Activated CD4-positive, alpha-beta T cell treated with anti-CD3 and anti-CD28 coated beads for 24 hours (primary cell): ENCODE measurements at regions not wholly inside any gene's neighbourhood (a gene's known extent, or its start where the extent isn't known, plus 50 kb on each side); places are given as distances from the start of the nearest gene placed in this dataset.
"Not testable (repeated sequence)": the region's sequence is repeated elsewhere in the genome, so short reads cannot be mapped to it uniquely, and the experiment has no call there.

Experiments
- DNase-seq, 2 donors: peaks; one replicate each; pipeline ENCODE4 v3.0.0-alpha.2; 2020; ENCODE audit warnings: low read depth in 2 of 2

DNA sequence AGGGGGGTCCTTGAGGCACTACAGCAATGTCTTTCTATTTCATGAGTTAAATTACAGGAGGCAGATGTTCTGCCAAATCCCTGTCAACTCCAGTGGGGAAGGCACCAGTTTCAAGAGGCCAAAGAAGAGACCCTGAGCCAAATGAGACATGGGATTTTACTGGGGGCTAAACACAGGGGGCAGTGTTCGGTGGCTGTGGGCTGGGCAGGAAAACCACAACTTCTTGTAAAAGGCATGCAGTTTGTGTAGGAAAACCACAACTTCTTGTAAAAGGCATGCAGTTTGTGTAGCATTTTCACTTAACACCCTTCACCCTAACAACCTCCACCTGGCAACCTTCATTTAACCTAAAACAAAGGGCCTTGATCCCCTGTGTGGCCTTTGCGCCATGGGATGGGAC, 61.0 kb downstream of the POLR2M start:
- no peak for DNase-seq

DNA sequence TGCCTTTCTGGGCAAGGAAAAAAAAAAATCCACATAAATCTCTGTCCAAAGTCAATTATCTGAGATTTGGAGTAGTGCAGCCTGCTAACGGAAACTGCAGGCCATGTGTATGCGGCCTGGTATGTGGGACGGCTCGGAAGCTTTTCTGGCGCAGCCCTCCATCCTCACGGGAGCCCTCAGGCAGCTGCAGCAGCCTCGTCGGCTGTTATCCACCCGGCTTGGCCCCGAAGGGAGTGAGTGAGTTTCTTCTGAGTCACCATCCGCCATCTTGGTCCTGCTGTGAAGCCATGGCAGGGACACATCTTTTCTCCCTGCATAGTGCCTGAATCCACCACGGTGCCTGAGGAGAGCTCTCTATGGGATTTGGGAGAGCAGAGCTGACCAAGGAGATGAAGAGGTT, 62.8 kb downstream of the POLR2M start:
- DNase-seq, result no peak

DNA sequence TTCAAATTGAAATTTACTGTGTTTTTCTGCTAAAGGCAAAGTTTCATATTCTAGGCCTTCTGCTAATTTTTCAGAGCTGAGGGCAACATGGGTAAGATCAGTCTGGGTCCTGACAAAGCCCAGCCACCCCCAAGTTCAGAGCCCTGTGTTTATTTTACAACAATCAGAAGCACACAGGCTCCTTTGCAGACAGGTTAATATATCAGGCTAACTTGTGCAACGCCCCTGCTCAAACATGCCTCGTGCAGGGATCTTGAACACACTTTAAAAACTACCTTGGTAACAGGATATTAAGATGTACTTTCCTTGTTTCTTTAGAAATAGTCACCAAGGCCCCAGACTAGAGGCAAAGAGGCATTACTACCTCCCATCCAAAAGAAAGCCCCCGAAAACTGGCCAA, 64.0 kb downstream of the POLR2M start:
- DNase-seq, result no peak

GRCh38 chr15:57772223-57772957, 65.9 kb downstream of the POLR2M start:
- no peak for DNase-seq

GRCh38 chr15:57773051-57773450, 66.5 kb downstream of the POLR2M start:
- no peak for DNase-seq

GRCh38 chr15:57777003-57777402, 70.5 kb downstream of the POLR2M start:
- no peak for DNase-seq

GRCh38 chr15:57780471-57780870, 74.0 kb downstream of the POLR2M start:
- DNase-seq, result no peak

- DNase-seq, result no peak
Observed at GRCh38 chr15:57782731-57783130, 76.2 kb downstream of the POLR2M start.

- DNase-seq, result no peak
Observed at GRCh38 chr15:57784081-57784511, 77.6 kb downstream of the POLR2M start.

GRCh38 chr15:57785039-57785438, 78.5 kb downstream of the POLR2M start:
- no peak for DNase-seq

GRCh38 chr15:57785959-57786358, 79.4 kb downstream of the POLR2M start:
- DNase-seq, result no peak

DNA sequence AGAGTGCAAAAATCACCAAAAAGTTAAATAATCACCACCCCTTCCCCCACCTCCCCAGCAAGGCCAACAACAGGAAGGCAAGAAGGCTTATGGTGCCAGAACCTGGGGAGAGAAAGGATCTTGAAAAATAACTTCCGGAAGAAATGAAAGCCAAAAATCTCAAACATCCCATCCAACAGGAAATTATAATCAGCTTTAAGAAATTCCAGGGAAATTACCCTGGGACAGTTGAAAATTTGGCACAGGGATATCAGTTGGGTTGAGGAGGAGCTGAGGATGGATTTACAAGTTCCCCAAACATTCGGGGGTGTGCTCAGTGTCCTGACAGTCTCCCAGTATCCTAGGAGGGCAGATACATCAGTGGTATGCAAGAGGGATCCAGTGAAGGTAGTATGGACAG, 82.7 kb downstream of the POLR2M start:
- DNase-seq, result no peak

- DNase-seq, result no peak
Observed at GRCh38 chr15:57792724-57793449, 86.4 kb downstream of the POLR2M start.

- no peak for DNase-seq
Observed at GRCh38 chr15:57795261-57795660, 88.7 kb downstream of the POLR2M start.

GRCh38 chr15:57796146-57796545, 89.6 kb downstream of the POLR2M start:
- no peak for DNase-seq

GRCh38 chr15:57797110-57797509, 90.6 kb downstream of the POLR2M start:
- no peak for DNase-seq

GRCh38 chr15:57797568-57798267, 91.2 kb downstream of the POLR2M start:
- no peak for DNase-seq

GRCh38 chr15:57806003-57806402, 99.5 kb downstream of the POLR2M start:
- no peak for DNase-seq

DNA sequence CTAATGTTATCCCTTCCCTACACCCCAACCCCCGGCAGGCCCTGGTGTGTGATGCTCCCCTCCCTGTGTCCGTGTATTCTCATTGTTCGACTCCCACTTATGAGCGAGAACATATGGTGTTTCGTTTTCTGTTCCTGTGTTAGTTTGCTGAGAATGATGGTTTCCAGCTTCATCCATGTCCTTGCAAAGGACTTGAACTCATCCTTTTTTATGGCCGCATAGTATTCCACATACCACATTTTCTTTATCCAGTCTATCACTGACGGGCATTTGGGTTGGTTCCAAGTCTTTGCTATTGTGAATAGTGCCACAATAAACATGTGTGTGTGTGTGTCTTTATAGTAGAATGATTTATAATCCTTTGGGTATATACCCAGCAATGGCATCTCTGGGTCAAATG, 102.8 kb downstream of the POLR2M start:
- not testable (repeated sequence) for DNase-seq

DNA sequence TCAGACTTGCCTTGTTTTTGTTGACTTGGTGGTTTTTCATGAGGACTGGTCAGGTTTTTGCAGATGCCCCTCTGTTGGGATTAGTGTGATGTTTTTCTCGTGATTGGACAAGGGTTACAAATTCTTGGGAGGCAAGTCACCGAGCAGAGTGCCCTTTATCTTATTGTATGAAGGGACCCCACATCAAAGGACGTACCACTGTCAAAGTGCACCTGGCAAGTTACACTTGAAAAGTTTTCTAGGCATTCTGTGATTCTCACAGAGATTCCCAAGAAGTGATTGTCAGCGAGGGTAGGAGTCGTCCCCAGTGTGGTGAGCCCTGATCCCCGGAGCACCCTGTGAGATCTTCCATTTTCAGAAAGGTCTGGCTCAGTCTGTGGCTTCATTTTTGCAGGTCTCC, 110.1 kb downstream of the POLR2M start:
- no peak for DNase-seq

DNA sequence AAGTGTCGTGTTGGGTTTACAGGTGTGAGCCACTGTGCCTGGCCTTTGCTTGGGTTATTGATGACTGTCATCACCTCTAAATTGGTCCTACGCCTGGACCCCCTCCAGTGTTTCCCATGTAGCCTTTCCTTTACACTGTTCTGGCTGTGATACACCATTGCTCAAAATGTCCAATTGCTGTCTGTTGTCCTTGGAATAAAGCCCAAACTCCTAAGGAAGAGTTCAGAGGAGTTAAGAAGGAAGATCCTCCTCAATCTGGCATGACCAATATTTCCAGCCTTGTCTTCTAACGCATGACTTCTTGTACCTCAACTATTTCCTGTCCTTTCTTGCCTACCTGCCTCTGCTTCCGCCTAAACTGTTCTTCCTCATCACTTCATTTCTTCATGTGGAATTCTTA, 113.1 kb downstream of the POLR2M start:
- DNase-seq, result no peak

DNA sequence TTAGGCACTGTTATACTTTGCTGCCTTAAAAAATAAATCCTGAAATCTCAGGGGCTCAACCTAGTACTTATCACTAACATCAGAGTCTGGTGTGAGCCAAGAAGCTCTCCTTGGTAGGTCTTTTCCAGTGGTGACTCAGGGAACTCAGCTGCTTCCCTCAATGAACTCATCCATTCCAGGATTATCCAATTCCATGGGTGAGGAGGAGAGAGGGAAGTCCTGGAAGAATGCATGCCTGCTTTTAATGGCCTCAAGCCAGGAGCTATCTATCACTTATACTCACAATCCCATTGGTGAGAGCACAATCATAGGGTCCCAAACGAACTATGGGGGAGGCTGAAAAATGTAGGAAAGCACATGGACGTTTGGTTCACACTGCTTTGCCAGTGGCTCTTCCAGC, 113.6 kb downstream of the POLR2M start:
- DNase-seq, result no peak

GRCh38 chr15:57821826-57822225, 115.3 kb downstream of the POLR2M start:
- no peak for DNase-seq
